Osteoblast (primary cell): ENCODE measurements at regions not wholly inside any gene's neighbourhood (a gene's known extent, or its start where the extent isn't known, plus 50 kb on each side); places are given as distances from the start of the nearest gene placed in this dataset.

Experiments used
- DNase-seq: peaks from one replicate; pipeline ENCODE4 v3.0.0; 2011; ENCODE audit warnings: low spot score, mixed read lengths; ENCODE audit not compliant: insufficient read length; ENCODE audit errors: missing footprints
- H2AFZ ChIP-seq: 2 replicates; pipeline ENCODE4 v1.6.0; 2011; ENCODE audit warnings: mild to moderate bottlenecking, low read length
- H3K27ac ChIP-seq: 2 replicates; pipeline ENCODE4 v1.5.1; 2011; ENCODE audit warnings: mild to moderate bottlenecking, low read depth, low read length, moderate library complexity
- H3K27me3 ChIP-seq: 2 replicates; pipeline ENCODE4 v1.6.0; 2012; ENCODE audit warnings: mild to moderate bottlenecking, control low read depth, inconsistent platforms, low read length, moderate library complexity; ENCODE audit not compliant: insufficient read depth
- H3K36me3 ChIP-seq: 2 replicates; pipeline ENCODE4 v1.5.1; 2011; ENCODE audit warnings: mild to moderate bottlenecking, low read length, control low read depth, moderate library complexity; ENCODE audit not compliant: insufficient read depth
- H3K4me1 ChIP-seq: 2 replicates; pipeline ENCODE4 v1.5.1; 2011; ENCODE audit warnings: mild to moderate bottlenecking, low read length, control low read depth, moderate library complexity; ENCODE audit not compliant: insufficient read depth
- H3K4me2 ChIP-seq: 2 replicates; pipeline ENCODE4 v1.6.0; 2011; ENCODE audit warnings: mild to moderate bottlenecking, low read length; ENCODE audit not compliant: insufficient read depth
- H3K4me3 ChIP-seq: fragments of 200-600 bp; sonication (generic); 3 replicates; pipeline ENCODE4 v1.5.1; 2012; ENCODE audit warnings: mild to moderate bottlenecking, low read length, inconsistent platforms; ENCODE audit not compliant: insufficient read depth
- H3K79me2 ChIP-seq: 2 replicates; pipeline ENCODE4 v1.6.0; 2012; ENCODE audit warnings: mild to moderate bottlenecking, low read length, control low read depth, inconsistent platforms; ENCODE audit not compliant: insufficient read depth
- H3K9me3 ChIP-seq: 2 replicates; pipeline ENCODE4 v1.5.1; 2011; ENCODE audit warnings: low read depth, low read length, control low read depth
- H4K20me1 ChIP-seq: 2 replicates; pipeline ENCODE4 v1.6.0; 2012; ENCODE audit warnings: mild to moderate bottlenecking, low read length, control low read depth; ENCODE audit not compliant: insufficient read depth
- TF ChIP-seq, protein P1 (sequence below): IDR thresholded peaks from 2 replicates; pipeline ENCODE4 v1.5.1; 2011; ENCODE audit warnings: mild to moderate bottlenecking, low read depth, low read length, moderate library complexity; ENCODE audit errors: extremely low read depth

DNA sequence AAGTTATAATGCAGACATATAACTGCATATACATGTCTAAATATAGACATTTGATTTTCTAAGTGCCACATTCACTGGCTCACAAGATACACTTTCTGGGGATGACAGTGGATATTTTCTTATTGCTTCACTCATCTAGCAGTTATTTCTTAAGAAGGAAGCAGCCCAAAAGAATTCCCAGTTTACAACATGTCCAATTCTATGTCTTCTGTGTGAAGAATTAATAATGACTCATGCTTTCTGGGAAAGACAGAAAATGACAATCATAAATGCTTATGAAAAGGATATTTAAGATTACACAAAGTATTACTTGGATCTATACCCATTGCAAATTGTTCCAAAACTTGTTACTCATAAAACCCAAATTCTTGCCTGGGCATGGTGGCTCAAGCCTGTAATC, 543.4 kb downstream of the SUCLA2 start:
- Histone ChIP-seq H3K27me3 (no peaks in the 10 kb centered on the region), H3K27ac (no peak overlapping the region), H2AFZ (no peak overlapping the region), H3K79me2 (no peaks in the 10 kb centered on the region), H3K4me3 (no peak overlapping the region), H3K36me3 (no peaks in the 10 kb centered on the region), H4K20me1 (no peaks in the 10 kb centered on the region), H3K9me3 (no peaks in the 10 kb centered on the region), H3K4me1 (peaks cover 9% of the 10 kb centered on the region), H3K4me2 (no peak overlapping the region)
- peak; percentile 49 for DNase-seq
- TF ChIP-seq, protein P1, sequence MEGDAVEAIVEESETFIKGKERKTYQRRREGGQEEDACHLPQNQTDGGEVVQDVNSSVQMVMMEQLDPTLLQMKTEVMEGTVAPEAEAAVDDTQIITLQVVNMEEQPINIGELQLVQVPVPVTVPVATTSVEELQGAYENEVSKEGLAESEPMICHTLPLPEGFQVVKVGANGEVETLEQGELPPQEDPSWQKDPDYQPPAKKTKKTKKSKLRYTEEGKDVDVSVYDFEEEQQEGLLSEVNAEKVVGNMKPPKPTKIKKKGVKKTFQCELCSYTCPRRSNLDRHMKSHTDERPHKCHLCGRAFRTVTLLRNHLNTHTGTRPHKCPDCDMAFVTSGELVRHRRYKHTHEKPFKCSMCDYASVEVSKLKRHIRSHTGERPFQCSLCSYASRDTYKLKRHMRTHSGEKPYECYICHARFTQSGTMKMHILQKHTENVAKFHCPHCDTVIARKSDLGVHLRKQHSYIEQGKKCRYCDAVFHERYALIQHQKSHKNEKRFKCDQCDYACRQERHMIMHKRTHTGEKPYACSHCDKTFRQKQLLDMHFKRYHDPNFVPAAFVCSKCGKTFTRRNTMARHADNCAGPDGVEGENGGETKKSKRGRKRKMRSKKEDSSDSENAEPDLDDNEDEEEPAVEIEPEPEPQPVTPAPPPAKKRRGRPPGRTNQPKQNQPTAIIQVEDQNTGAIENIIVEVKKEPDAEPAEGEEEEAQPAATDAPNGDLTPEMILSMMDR = no peak

DNA sequence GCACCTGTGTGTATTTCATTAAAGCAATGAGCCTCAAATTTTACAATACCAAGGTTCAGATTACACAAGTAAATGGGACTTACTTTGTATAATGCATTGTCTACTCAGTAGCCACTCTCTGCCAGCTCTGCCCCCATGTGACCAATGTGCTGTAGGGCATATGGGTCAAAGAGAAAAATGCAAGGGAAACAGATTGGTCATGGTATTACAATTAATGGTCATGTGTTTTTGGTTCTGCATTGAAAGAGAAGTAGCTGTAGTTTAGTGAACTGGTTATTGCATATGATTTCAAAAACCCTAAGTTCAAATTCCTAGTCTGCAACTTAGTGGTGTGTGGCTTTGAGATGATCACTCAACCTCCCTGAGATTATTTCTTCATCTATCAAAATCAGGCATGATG, 545.4 kb downstream of the SUCLA2 start:
- Histone ChIP-seq H3K27me3 (no peaks in the 10 kb centered on the region), H2AFZ (no peak overlapping the region), H4K20me1 (no peaks in the 10 kb centered on the region), H3K4me1 (peaks cover 9% of the 10 kb centered on the region), H3K4me2 (no peak overlapping the region), H3K79me2 (no peaks in the 10 kb centered on the region), H3K27ac (no peak overlapping the region), H3K4me3 (no peak overlapping the region), H3K9me3 (no peaks in the 10 kb centered on the region), H3K36me3 (no peaks in the 10 kb centered on the region)
- TF ChIP-seq, protein P1 = peak; percentile 19
- DNase-seq = no peak

DNA sequence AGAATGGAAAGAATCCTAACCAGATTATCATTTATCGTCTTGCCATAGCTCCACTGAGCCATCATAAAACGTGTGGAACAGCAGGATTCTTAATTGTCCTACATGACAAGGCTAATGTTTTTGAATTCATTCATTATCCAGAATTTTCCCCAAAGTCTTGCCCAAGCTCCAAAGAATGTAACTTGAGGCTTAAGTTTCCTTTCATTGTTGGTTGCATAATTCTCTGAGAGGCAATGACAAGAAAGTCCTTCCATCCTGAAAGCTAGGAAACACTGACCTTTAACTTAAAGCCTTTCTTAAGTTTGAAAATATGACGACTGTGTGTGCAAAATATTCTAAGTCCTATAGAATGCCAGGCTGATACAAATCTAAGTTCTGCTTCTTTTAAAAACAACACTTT, 546.1 kb downstream of the SUCLA2 start:
- TF ChIP-seq, protein P1 = no peak
- H3K36me3 ChIP-seq = no peaks in the 10 kb centered on the region
- no peak for DNase-seq
- H3K4me2 ChIP-seq = no peak overlapping the region
- no peak overlapping the region for H2AFZ ChIP-seq
- H3K79me2 ChIP-seq = no peaks in the 10 kb centered on the region
- peaks cover 9% of the 10 kb centered on the region for H3K4me1 ChIP-seq
- no peak overlapping the region for H3K27ac ChIP-seq
- H3K27me3 ChIP-seq = no peaks in the 10 kb centered on the region
- H4K20me1 ChIP-seq = no peaks in the 10 kb centered on the region
- no peak overlapping the region for H3K4me3 ChIP-seq
- H3K9me3 ChIP-seq = no peaks in the 10 kb centered on the region

DNA sequence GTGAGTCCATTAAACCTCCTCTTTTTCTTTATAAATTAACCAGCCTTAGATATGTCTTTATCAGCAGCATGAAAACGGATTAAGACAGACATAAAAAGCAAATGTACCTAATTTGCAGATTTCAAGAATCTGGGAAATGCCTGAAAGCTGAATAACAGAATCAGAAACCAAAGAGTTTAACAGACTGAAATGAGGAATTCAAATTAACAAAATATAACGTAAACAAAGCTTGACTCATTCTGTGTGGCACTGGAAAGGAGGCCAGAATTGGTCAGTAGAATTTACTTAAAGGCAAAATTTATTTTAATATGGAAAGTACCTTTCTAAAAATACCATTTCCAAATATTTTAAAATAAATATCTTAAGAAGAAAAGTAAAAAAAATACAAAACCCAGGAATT, 540.6 kb upstream of the HTR2A start:
- no peaks in the 10 kb centered on the region for H3K27me3 ChIP-seq
- H4K20me1 ChIP-seq = no peaks in the 10 kb centered on the region
- TF ChIP-seq, protein P1 = no peak
- H3K4me3 ChIP-seq = no peak overlapping the region
- H3K36me3 ChIP-seq = no peaks in the 10 kb centered on the region
- no peaks in the 10 kb centered on the region for H3K4me1 ChIP-seq
- no peak overlapping the region for H3K27ac ChIP-seq
- H2AFZ ChIP-seq = no peak overlapping the region
- no peaks in the 10 kb centered on the region for H3K79me2 ChIP-seq
- DNase-seq = no peak
- no peaks in the 10 kb centered on the region for H3K9me3 ChIP-seq
- H3K4me2 ChIP-seq = no peak overlapping the region
